GM19372 (cell line): ENCODE measurements at regions not wholly inside any gene's neighbourhood (a gene's known extent, or its start where the extent isn't known, plus 50 kb on each side); places are given as distances from the start of the nearest gene placed in this dataset.
"Not testable (repeated sequence)": the region's sequence is repeated elsewhere in the genome, so short reads cannot be mapped to it uniquely, and the experiment has no call there.

Experiments
- ATAC-seq: cut with Tn5 transposase; IDR thresholded peaks from one replicate; pipeline ENCODE4 v1.9.1; 2021; ENCODE audit warnings: mild to moderate bottlenecking, low read depth, moderate library complexity; ENCODE audit not compliant: unreplicated experiment

DNA sequence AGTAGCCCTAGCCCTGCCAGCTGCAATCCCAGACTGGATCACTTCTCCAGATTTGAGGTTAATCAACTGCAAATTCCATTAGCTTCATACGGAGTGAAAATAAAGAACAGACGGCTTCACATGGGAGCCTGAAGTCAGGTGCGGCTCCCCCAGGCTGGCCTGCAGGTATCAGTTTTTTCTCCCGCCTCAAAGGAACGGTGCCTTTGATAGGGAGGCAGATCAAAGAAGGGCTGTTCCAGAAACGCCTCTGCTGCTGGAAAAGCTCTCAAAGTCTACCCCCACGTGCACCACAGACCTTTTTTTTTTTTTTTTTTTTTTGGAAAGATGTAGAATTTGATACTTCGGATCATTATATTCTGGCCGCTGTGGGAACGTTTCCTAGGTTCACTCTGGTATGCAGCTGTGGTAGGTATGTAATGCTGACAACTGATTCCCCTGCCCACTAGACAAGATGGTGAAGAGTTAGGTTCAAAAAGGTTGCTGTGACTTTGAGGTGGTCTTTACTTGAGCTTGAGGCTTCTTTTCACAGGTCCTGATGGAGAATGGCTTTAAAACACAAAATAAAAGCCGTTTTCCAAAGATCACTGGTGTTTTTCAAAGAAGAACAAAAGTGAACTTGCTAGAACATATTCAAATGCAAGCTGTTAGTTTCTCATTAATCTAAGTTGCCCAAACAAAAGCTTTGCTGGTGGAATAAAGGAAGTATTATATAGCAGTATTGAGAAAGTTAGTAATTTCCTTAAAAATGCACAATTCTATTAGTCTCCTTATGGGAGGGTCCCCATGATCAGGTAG lies 189.0 kb upstream of the NFIA start:
- no peak for ATAC-seq

DNA sequence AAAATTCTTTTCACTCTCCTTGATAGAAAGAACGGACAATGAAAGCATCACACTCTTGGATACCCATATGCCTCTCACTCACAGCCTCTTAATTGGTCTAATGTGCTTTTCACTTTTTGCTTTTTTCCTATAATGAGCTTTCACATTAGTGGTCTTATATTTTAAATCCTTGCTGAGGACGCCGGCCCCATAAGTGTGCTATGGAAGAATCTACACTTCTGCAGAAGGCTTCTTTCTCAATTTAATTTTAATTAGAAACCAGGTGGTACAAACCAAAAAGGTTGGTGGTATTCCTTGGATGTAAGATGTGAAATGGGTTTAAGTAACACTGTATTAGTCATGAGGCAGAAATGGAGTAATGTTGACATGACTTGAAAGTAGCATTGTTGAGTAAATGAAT lies 190.6 kb upstream of the NFIA start:
- ATAC-seq: no peak

DNA sequence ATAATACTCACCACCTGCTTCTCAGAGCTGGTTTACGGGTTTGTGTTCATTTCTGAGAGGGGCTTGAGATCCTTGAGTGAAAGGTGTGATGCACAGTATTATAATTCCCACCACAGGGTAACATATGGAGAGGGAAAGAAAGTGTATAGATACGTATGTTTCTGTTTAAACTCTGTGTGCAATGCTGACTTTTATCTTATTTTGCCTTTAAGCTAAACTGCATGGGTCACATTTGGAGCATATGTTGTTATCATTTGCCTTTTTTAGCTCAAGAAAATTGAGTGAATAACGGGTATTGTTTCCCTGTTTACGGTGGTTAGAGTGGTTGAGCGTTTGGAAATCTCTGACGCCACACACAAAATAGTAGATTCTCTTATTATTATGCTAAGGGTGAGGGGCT lies 191.1 kb upstream of the NFIA start:
- ATAC-seq: no peak

DNA sequence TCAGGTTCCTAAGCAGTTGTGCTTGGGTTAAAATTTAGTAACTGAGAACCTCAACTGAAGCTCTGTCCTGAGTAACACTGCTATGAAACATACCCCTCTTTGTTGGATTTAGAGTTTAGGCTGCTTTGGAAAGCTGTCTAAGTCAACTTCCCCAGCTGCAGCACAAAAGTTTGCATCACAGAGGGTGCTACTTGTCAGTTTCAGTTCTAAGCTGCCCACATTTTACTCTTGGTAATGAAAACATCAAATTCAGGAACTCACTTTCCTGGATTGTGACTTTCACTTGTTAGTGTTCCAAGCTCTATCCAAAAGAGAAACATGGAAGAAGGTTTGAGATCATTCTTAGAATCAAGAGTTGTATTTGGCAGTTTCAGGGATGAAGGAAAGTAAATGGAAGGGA lies 191.7 kb upstream of the NFIA start:
- no peak for ATAC-seq

DNA sequence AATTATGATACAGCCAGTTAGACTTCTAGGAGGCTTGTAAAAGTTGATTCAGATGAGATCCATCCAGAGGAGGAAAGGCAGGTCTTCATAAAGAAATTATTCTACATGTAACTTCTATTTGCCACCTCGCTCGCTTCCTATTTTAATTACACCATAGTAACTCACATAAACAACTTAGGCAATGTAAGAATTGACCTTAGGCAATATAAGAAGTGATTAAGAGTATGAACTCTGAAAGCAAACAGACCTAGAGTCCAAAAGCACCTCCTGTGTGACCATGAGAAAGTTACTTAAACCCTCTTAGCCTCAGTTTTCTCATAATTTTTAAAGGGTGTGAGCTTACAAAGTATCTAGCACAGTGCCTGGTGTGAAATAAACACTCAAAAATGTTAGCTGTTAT lies 192.7 kb upstream of the NFIA start:
- no peak for ATAC-seq

DNA sequence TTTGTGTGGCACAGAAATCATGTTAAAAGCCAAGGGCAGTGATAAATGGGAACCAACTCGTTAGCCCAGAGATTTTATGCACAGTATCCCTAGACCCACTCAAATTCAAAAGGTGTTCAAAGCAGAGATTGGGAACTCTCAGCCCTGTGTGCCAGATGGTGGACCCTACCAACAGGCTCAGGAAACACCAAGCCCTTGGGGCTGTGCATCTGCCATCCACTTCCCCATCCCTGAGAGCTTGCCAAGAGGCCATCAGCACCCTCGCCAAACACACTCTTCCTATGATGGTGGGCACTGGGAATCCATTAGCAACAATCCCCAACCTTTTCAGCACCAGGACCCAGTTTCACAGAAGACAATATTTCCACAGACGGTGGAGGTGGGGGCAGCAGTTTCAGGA lies 194.2 kb upstream of the NFIA start:
- no peak for ATAC-seq

DNA sequence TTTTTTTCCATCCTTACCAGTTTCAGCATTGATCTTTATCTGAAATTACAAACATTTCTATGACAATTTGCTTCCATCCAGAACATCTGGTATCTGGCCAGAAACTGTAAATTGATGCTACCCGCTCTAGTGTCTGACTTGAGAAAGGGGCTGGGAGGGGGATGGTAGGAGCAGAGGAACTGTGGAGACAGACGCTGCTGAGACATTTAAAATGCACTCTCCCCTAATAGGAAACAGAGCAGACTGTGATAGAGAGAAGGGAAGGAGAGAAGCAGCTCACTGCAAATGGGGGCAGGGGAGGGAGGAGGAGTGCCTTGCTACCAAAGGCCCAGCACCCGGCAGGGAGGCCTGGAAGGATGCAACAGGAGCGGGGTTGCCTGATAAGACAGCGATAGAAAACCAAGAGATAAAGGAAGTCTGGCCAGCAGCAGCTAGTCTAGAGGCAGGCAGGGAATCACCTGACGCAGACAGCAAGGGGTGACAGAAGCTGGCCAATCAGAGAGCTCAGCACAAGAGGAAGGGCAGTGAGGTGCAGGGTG lies 195.5 kb upstream of the NFIA start:
- no peak for ATAC-seq

DNA sequence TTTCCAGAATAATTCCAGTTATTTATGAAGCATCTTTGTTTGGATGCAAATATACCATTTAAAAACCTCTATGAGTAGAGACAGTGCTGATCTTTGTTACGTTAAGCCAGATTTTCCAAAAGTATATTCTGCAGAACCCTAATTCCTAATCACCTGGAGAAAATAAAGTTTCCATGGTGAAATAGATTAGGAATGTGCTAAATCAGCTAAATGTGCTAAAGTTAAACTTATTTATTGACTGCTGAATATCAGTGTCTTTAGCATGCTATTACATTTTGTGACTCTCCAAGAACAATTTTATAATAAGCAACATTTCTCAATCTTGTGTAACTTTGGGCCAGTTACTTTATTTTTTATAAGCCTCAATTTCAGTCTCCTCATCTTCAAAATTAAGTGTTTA lies 196.3 kb upstream of the NFIA start:
- ATAC-seq: no peak

DNA sequence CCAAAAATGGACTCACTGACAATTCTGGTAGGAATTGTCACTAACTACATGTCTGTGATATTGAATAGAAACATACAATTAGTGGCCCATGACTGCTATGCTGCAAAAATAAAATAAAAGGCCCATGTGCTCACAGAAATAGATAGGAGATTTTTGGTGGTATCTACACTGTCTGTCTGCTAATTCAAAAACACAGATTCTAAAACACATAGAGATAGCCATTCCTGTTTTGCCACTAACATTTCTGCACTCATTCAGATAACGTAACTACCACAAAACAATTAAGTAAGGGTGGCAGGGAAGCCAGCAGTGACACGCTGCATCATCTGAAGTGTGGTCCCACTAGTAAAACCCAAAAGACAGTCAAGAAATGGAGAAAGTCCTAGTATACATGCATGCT lies 202.2 kb upstream of the NFIA start:
- no peak for ATAC-seq

DNA sequence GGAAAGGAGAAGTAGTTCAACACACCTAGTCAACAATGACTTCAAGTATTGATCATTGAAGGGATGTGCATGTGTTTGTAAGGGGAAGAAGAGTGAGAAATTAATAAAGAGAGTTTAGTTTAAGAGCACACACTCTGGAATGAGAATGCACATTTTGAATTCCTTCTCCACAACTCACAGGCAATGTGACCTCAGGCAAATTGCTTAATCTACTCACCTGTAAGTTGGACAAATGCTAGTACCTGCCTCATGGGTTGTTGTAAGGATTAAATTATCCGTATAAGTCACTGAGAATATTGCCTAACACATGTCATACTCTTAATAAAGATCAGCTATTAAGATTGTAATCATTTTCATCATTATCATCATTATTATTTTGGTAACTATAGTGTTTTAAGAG lies 204.0 kb upstream of the NFIA start:
- no peak for ATAC-seq

DNA sequence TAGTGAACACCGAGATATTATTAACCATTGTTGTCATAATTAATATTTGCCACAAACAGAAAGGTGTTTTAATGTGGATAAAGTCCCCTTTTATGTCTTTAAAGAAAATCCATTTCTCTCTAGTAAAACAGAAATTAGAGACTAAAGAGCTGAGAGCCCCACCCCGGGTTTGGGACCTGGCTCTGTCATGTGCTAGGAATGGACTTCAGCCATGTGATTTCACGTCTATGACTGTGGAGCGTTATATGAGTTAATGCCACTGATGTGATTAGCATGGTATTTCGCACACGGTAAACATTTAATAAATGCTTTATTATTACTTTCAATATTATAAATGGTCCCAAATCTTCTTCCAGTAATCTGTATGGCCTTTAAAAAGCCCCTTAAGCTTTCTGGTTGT lies 205.0 kb upstream of the NFIA start:
- no peak for ATAC-seq

DNA sequence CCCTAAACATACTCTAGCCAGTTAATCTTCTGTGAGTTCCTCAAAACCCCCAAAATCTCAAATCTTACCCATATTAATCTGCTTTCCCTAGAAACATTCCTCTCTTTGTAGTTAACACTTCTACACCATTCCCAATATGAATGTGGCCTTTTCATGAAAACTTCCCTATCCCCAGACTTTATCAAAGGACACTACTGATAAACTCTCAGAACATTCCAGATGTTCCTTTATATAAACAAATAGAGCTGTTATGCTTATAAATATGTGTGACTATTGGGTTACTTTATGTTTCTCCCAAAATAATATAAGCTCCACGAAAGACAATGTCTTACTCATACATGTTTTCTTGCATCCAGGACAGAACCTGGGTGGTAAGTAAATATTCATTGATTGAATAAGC lies 205.4 kb upstream of the NFIA start:
- no peak for ATAC-seq

DNA sequence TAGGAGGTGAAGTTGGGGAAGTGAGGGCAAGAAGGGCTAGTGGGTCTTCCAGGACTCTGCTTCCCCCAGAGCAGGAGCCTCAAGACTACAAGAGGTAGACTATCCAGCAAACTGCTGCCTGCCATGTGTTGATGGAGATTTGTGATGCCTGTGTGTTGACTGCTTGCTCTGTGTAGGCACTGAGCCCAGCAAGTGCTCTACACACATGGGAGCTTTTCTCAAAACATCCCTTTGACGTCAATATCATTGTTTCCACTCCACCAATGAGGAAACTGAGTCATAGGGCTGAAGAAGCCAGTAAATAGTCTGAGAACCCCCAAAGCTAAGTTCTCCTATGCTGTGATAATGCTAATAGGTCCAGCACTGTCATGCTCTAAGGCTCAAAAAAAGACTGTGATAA lies 207.2 kb upstream of the NFIA start:
- ATAC-seq: no peak

DNA sequence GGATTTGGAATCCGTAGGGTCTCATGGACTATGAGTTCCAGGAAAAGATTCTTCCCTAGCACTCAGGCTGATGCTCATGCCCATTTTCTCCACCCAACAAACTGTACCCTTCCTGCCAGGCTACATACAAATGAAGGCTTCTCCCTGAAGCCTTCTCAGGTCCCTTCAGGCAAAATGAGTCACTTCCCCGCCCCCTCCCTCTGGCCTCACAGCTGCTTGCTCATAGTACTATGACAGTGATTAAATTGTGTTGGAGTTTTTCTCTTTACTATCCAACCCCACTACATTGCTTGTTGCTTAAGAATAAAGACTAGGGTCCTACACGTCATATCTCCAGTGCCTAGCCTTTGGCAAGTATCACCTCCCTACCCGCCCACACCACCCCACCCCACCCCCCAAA lies 207.6 kb upstream of the NFIA start:
- no peak for ATAC-seq

DNA sequence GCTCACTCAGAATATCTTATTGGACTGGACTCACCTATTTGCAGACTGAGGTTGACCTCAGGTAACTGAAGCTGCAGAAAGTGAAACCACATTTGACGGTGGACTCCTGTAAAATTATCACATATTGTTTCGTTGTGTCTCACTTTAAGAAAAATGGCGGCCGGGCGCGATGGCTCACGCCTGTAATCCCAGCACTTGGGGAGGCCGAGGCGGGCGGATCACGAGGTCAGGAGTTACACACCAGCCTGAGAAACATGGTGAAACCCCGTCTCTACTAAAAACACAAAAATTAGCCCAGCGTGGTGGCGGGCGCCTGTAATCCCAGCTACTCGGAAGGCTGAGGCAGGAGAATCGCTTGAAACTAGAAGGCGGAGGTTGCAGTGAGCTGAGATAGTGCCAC lies 209.0 kb upstream of the NFIA start:
- not testable (repeated sequence) for ATAC-seq

DNA sequence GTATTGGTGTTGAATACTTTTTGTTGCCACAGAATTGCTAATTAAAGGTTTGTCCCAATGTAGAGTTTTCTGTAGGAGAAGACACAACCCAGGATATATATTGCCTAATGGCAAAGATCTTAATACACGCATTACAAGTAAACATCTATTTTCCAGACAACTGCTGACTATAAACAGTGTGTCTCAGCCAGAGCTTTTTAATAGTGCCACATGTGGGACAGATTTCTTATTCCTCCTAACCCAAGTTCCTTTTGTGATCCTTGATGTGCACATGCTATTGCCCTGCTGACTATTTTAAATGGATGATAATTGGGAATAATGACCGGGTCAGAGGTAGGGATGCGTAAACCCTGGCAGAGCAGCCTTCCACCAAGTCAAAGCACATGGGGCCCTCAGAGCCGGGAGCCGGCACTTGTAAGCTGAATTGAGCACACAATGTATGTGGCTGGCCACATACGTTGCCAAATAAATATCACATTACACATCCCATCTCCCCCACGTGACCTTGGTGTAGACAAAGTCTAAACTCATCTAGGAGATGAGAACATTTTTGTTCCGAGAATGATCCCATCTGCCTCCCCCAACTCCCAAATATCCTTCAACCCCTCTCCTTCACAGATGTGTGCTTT lies 209.8 kb upstream of the NFIA start:
- ATAC-seq: no peak

DNA sequence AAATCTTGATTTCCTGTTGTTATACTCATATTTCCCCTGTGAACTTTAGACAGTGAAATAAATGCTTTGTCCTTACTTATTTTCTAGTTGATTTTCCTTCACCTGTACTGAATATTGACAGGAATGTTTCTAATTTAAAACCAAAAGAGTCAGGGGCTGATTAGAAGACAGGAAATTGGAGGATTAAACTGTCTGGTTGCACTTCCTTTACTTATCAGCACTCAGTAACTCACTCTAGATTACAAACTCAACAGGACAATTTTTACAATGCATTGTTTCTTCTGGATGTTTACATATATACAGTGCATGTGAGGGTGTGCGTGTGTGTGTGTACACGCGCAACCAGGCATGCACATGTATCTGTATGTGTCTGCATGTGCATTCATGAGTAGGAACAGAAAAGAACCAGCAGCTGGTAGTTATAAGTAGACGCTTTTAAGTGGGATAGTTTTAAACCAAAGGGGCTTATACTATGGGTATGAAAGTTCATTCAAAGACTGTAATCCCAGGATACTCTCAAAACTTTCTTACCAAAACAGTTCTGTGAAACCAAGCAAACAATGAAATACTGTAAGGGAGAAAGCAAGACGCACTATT lies 212.0 kb upstream of the NFIA start:
- ATAC-seq: no peak

DNA sequence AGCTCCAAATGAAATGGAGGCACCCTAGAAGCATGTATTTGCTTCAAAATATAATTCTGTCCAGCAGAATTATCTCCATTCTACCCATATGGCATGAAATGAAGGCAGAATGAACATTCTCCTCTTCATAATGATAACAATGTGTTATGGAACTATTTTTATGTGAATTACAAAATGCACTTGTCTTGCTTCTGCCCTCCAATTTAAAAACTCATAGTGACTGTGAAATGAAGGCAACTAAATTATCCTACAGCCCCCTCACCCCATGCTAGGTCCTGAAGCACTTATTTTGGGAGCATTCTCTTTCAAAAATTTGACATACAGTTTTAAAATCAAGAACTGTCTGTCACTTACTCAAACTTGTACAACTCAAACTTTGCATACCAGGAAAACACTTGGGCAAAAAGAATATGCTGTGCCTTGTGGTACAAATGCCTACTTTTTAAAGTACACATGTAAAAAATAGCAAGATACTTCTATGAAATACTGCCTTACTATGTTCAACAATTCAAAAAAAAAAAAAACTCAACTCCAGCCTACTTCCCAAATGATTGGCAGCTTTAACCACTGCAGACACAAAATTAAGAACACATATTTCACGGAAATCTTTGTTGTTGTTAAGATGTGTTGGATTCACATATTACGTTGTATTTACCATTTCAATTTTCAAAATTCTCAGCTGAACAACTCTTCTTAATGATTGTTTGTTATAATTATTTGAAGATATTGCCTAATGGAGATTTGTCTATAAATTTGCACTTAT lies 213.3 kb upstream of the NFIA start:
- no peak for ATAC-seq

DNA sequence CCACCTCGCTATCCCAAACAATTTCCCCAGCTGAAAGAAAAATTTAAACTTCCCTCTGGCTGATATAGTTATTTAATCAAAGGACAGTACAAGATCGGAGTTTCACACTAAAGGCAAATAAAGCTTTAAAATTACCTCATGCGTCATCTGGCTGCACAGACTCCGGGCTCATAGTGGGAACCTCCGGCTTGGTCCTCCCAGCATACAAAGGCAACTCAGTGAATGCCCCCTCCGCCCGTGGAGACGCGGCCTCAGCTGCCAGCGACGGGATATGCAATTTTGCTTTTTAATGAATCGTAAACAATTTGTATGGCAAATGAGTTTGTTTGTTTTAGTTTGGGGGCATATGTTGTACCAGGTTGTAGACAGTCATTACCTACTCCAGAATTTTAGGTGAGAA lies 214.6 kb upstream of the NFIA start:
- no peak for ATAC-seq

DNA sequence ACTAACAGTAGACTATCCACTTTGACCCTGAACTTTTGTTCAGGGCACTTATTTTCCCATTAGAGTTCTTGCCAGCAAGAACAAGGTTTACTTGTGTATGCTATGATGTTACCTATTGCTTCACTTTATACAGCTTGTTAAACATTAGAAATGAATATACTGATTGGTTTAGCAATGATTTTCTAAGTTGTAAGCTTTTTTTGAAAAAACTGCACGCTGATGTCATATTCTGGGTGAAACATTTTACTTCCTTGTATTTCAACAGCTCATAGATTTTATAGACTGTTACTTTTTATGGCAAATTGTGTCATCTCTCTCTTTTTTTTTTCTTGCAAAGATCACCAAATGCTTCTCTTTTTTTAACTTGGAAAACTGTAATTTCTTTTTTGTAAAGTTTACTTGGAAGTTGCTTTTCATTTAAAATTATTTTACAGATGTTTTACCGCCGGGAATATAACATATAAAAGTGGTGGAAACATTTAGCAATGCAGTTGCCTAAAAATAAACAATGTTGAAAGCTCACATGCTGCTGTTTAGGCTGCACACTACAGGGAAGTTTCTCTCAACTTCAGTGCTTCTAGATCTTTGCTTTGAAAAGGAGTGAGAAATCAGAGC lies 215.3 kb upstream of the NFIA start:
- no peak for ATAC-seq
